Endothelial cell of umbilical vein (primary cell): ENCODE measurements at regions not wholly inside any gene's neighbourhood (a gene's known extent, or its start where the extent isn't known, plus 50 kb on each side); places are given as distances from the start of the nearest gene placed in this dataset.

Experiments
- BruUV-seq: library from RNA; stranded (reverse); fragments of 400-500 nt; replicated peaks from 2 replicates; lab custom pipeline; 2021; lab: Mats Ljungman, UMichigan
- CTCF ChIA-PET: fragments of 300-600, 350-600 bp; sonication (Branson Sonifier 250); formaldehyde crosslinking; loops from one replicate; lab custom pipeline; 2021; ENCODE audit warnings: antibody characterized with exemption, inconsistent platforms; lab: Charles Lee
- POLR2A ChIA-PET: fragments of 300-600, 350-600 bp; sonication (Branson Sonifier 250); formaldehyde crosslinking; loops from one replicate; lab custom pipeline; 2021; ENCODE audit warnings: antibody characterized with exemption, inconsistent platforms; lab: Charles Lee
- DNase-seq: peaks from one replicate; pipeline ENCODE4 v3.0.0-alpha.2; 2011; ENCODE audit warnings: low read depth, low spot score
- FAIRE-seq: peaks from 2 replicates; lab custom pipeline; 2011; peaks lifted over from hg19 to GRCh38; lab: Jason Lieb, UNC
- H2AFZ ChIP-seq: 2 replicates; pipeline ENCODE4 v1.6.0; 2012; ENCODE audit warnings: low read depth, low read length, control low read depth, inconsistent platforms
- H3K27ac ChIP-seq: 2 replicates; pipeline ENCODE4 v1.5.1; 2011; ENCODE audit warnings: low read depth, mild to moderate bottlenecking, control low read depth, low read length, moderate library complexity; ENCODE audit not compliant: insufficient read depth
- H3K27me3 ChIP-seq, 2 experiments: 2 replicates each; pipeline versions ENCODE4 v1.6.0 to v1.6.1; 2011; ENCODE audit warnings: low read length in 2 of 2, mixed read lengths in 1 of 2; ENCODE audit not compliant: control insufficient read depth in 2 of 2, insufficient read depth in 2 of 2
- H3K36me3 ChIP-seq, 2 experiments: 2 replicates in 1 of 2; 3 replicates in 1 of 2; pipeline ENCODE4 v1.5.1; 2011; ENCODE audit warnings: low read length in 2 of 2, mild to moderate bottlenecking in 1 of 2, moderate library complexity in 1 of 2; ENCODE audit not compliant: control insufficient read depth in 2 of 2, insufficient read depth in 2 of 2; ENCODE audit errors: extremely low read depth in 1 of 2
- H3K4me1 ChIP-seq: 3 replicates; pipeline ENCODE4 v1.5.1; 2011; ENCODE audit warnings: mild to moderate bottlenecking, low read length; ENCODE audit not compliant: control insufficient read depth, insufficient read depth; ENCODE audit errors: extremely low read depth
- H3K4me2 ChIP-seq: 2 replicates; pipeline ENCODE4 v1.6.1; 2011; ENCODE audit warnings: low read length, control low read depth, mixed read lengths; ENCODE audit not compliant: insufficient read depth
- H3K4me3 ChIP-seq, 3 experiments: fragments of 200-600 bp in 1 of 3; sonication (generic), shearing (Covaris generic) in 1 of 3; replicated peaks in 1 of 3; 2 replicates each; pipeline ENCODE4 v1.5.1; 2011 to 2016; ENCODE audit warnings: control low read depth in 3 of 3, low read length in 3 of 3, mild to moderate bottlenecking in 2 of 3, inconsistent platforms in 1 of 3, low read depth in 1 of 3, moderate library complexity in 1 of 3; ENCODE audit not compliant: insufficient read depth in 1 of 3
- H3K79me2 ChIP-seq: 2 replicates; pipeline ENCODE4 v1.6.0; 2012; ENCODE audit warnings: low read length, inconsistent platforms; ENCODE audit not compliant: control insufficient read depth, insufficient read depth
- H3K9ac ChIP-seq: replicated peaks from 2 replicates; pipeline ENCODE3; 2011; ENCODE audit warnings: low read length, control low read depth; ENCODE audit not compliant: insufficient read depth; ENCODE audit errors: extremely low read depth
- H3K9me1 ChIP-seq: replicated peaks from 3 replicates; pipeline ENCODE4 v1.6.0; 2011; ENCODE audit warnings: mild to moderate bottlenecking, low read length; ENCODE audit not compliant: control insufficient read depth, insufficient read depth; ENCODE audit errors: extremely low read depth
- H3K9me3 ChIP-seq: replicated peaks from 2 replicates; pipeline ENCODE4 v1.5.1; 2012; ENCODE audit warnings: low read length, inconsistent platforms; ENCODE audit not compliant: control insufficient read depth, insufficient read depth
- H4K20me1 ChIP-seq: replicated peaks from 2 replicates; pipeline ENCODE3; 2011; ENCODE audit warnings: mild to moderate bottlenecking, low read length; ENCODE audit not compliant: control insufficient read depth, insufficient read depth; ENCODE audit errors: extremely low read depth
- CTCF ChIP-seq, 2 donors: IDR thresholded peaks; 1 replicate in 1 of 2; 2 replicates in 1 of 2; pipeline ENCODE4 v1.5.1; 2011; ENCODE audit warnings: low read length in 2 of 2, mild to moderate bottlenecking in 2 of 2, moderate library complexity in 2 of 2, control low read depth in 1 of 2, inconsistent platforms in 1 of 2, low read depth in 1 of 2; ENCODE audit not compliant: insufficient read depth in 1 of 2; ENCODE audit errors: extremely low read depth in 1 of 2
- EZH2 ChIP-seq: IDR thresholded peaks from 2 replicates; pipeline ENCODE4 v1.6.1; 2012; ENCODE audit warnings: borderline replicate concordance, low read depth, mild to moderate bottlenecking, moderate library complexity, low read length, inconsistent platforms; ENCODE audit not compliant: severe bottlenecking
- FOS ChIP-seq: IDR thresholded peaks from 2 replicates; pipeline ENCODE4 v1.6.1; 2011; ENCODE audit warnings: mild to moderate bottlenecking, low read length, moderate library complexity, borderline replicate concordance; ENCODE audit not compliant: insufficient read depth
- GATA2 ChIP-seq: IDR thresholded peaks from 2 replicates; pipeline ENCODE4 v1.7.0; 2011; ENCODE audit warnings: low read depth, mild to moderate bottlenecking, moderate library complexity, mixed read lengths, low read length; ENCODE audit not compliant: insufficient read length, insufficient read depth
- JUN ChIP-seq: IDR thresholded peaks from 2 replicates; pipeline ENCODE4 v1.6.1; 2011; ENCODE audit warnings: borderline replicate concordance, low read depth; ENCODE audit not compliant: insufficient read length, insufficient read depth
- MAX ChIP-seq: IDR thresholded peaks from 2 replicates; pipeline ENCODE4 v1.6.1; 2011; ENCODE audit not compliant: insufficient read depth, insufficient read length
- MYC ChIP-seq: IDR thresholded peaks from one replicate; pipeline ENCODE4 v1.6.1; 2011; ENCODE audit warnings: mild to moderate bottlenecking, low read depth, low read length
- POLR2A ChIP-seq: IDR thresholded peaks from 2 replicates; pipeline ENCODE4 v1.6.1; 2012; ENCODE audit warnings: low read depth, mild to moderate bottlenecking, control low read depth, low read length
- POLR2AphosphoS5 ChIP-seq: IDR thresholded peaks from 2 replicates; pipeline ENCODE4 v1.6.1; 2012; ENCODE audit warnings: low read depth, mild to moderate bottlenecking, control low read depth, low read length, moderate library complexity; ENCODE audit not compliant: insufficient read depth
- dilution Hi-C: fragments of 300-500 bp; cut with MboI; formaldehyde crosslinking; loops from one replicate; pipeline ENCODE4 v1.15.0; 2019; ENCODE audit warnings: low sequenced_read_pairs; ENCODE audit not compliant: extremely low pct_ligation_motif_present
- intact Hi-C: fragments of 100-400 bp; cut with micrococcal nuclease; formaldehyde crosslinking; loops from one replicate; pipeline ENCODE4 v1.10.0; 2022

- BruUV-seq, result no TSS peak
- intact Hi-C loops (no loop called here), dilution Hi-C loops (no loop called here)
- TF ChIP-seq FOS (no peak), CTCF (IDR thresholded peaks at IDR 0.05; ENCODE audit: extremely low read depth in 1 of 2, insufficient read depth in 1 of 2, low read depth in 1 of 2, low read length in 2 of 2) (no peak), JUN (no peak), GATA2 (no peak), POLR2AphosphoS5 (no peak), EZH2 (no peak), POLR2A (no peak), MYC (no peak), MAX (no peak)
- POLR2A ChIA-PET, result no interaction called here
- H3K27me3 ChIP-seq, result no peaks in the 10 kb centered on the region
- H3K36me3 ChIP-seq, result no peaks in the 10 kb centered on the region
- H2AFZ ChIP-seq, result no peak overlapping the region
- CTCF ChIA-PET, result no interaction called here
- no peak overlapping the region for H3K4me2 ChIP-seq
- H3K9me1 ChIP-seq, result no peaks in the 10 kb centered on the region
- no peaks in the 10 kb centered on the region for H3K79me2 ChIP-seq
- H4K20me1 ChIP-seq, result no peaks in the 10 kb centered on the region
- H3K4me3 ChIP-seq, result no peak overlapping the region
- no peaks in the 10 kb centered on the region for H3K4me1 ChIP-seq
- H3K9me3 ChIP-seq, result no peaks in the 10 kb centered on the region
- no peak for DNase-seq
- no peak overlapping the region for H3K27ac ChIP-seq
- FAIRE-seq, result no peak
- H3K9ac ChIP-seq, result no peak overlapping the region
These were observed 107.6 kb upstream of the C1QTNF7 start for GRCh38 chr4:15320121-15320678.
